OCI-LY3 (cell line): ENCODE measurements at regions not wholly inside any gene's neighbourhood (a gene's known extent, or its start where the extent isn't known, plus 50 kb on each side); places are given as distances from the start of the nearest gene placed in this dataset.

Experiments
- H2AFZ ChIP-seq: fragments of 200-600, 300-600 bp; shearing (Covaris generic); 2 replicates; pipeline ENCODE4 v1.6.0; 2014; ENCODE audit warnings: antibody characterized with exemption, low read depth, low read length
- H3K27ac ChIP-seq: fragments of 200-600, 300-600 bp; sonication (generic); 2 replicates; pipeline ENCODE4 v1.5.1; 2014; ENCODE audit warnings: mild to moderate bottlenecking, low read length, moderate library complexity, mixed read lengths
- H3K27me3 ChIP-seq: fragments of 200-600, 300-600 bp; sonication (generic); 2 replicates; pipeline ENCODE4 v1.6.1; 2014; ENCODE audit warnings: low read depth, low read length, mixed read lengths
- H3K36me3 ChIP-seq: fragments of 200-600, 300-600 bp; sonication (generic); replicated peaks from 2 replicates; pipeline ENCODE3; 2014; ENCODE audit warnings: low read depth, low read length, mixed read lengths
- H3K4me1 ChIP-seq: fragments of 300-600, 200-600 bp; sonication (generic); 2 replicates; pipeline ENCODE4 v1.6.1; 2014; ENCODE audit warnings: low read length, mixed read lengths
- H3K4me2 ChIP-seq: fragments of 200-600, 300-600 bp; sonication (generic); 2 replicates; pipeline ENCODE4 v1.6.1; 2014; ENCODE audit warnings: low read length, mixed read lengths
- H3K4me3 ChIP-seq: fragments of 300-600, 200-600 bp; sonication (generic); 2 replicates; pipeline ENCODE4 v1.5.1; 2014; ENCODE audit warnings: antibody characterized with exemption, mild to moderate bottlenecking, low read length, moderate library complexity
- H3K79me2 ChIP-seq: fragments of 300-600, 200-600 bp; shearing (Covaris generic); 2 replicates; pipeline ENCODE4 v1.6.1; 2014; ENCODE audit warnings: mild to moderate bottlenecking, low read length, mixed read lengths
- H3K9ac ChIP-seq: fragments of 300-600, 200-600 bp; shearing (Covaris generic); 2 replicates; pipeline ENCODE4 v1.6.0; 2014; ENCODE audit warnings: mild to moderate bottlenecking, low read length, moderate library complexity
- H3K9me3 ChIP-seq: fragments of 200-600, 300-600 bp; shearing (Covaris generic); 2 replicates; pipeline ENCODE4 v1.6.1; 2014; ENCODE audit warnings: low read length, mixed read lengths; ENCODE audit not compliant: insufficient read depth
- H4K20me1 ChIP-seq: fragments of 200-600, 300-600 bp; sonication (generic); 2 replicates; pipeline ENCODE4 v1.6.1; 2016; ENCODE audit warnings: low read length, mixed read lengths; ENCODE audit not compliant: insufficient read depth
- CTCF ChIP-seq: fragments of 200-600, 300-600 bp; sonication (generic); IDR thresholded peaks from 2 replicates; pipeline ENCODE4 v1.5.1; 2014; ENCODE audit warnings: antibody characterized with exemption, low read length, low read depth
- EZH2phosphoT487 ChIP-seq: fragments of 200-600 bp; shearing (Covaris generic); IDR thresholded peaks from 2 replicates; pipeline ENCODE4 v1.6.1; 2018; ENCODE audit warnings: antibody characterized with exemption, mixed run types, low read depth

GRCh38 chr4:79212311-79212710 is 113.5 kb downstream of the NAA11 start:
- no peak overlapping the region for H3K4me2 ChIP-seq
- no peaks in the 10 kb centered on the region for H3K9me3 ChIP-seq
- no peak overlapping the region for H3K9ac ChIP-seq
- no peak overlapping the region for H3K27ac ChIP-seq
- no peaks in the 10 kb centered on the region for H3K79me2 ChIP-seq
- no peak overlapping the region for H3K4me3 ChIP-seq
- H3K4me1 ChIP-seq = no peaks in the 10 kb centered on the region
- H4K20me1 ChIP-seq = no peaks in the 10 kb centered on the region
- no peaks in the 10 kb centered on the region for H3K27me3 ChIP-seq
- no peaks in the 10 kb centered on the region for H3K36me3 ChIP-seq
- no peak overlapping the region for H2AFZ ChIP-seq
- TF ChIP-seq EZH2phosphoT487 = no peak
- no peak for TF ChIP-seq CTCF

GRCh38 chr4:79211490-79211889 is 114.4 kb downstream of the NAA11 start:
- Histone ChIP-seq H4K20me1 (no peaks in the 10 kb centered on the region), H3K27ac (no peak overlapping the region), H2AFZ (no peak overlapping the region), H3K9ac (no peak overlapping the region), H3K9me3 (0 out of 2 replicates have a peak, but pooled peaks cover 3% of the 10 kb centered on the region), H3K79me2 (no peaks in the 10 kb centered on the region), H3K27me3 (no peaks in the 10 kb centered on the region), H3K4me1 (no peaks in the 10 kb centered on the region), H3K4me2 (no peak overlapping the region), H3K36me3 (no peaks in the 10 kb centered on the region), H3K4me3 (no peak overlapping the region)
- TF ChIP-seq CTCF (no peak), EZH2phosphoT487 (no peak)

GRCh38 chr4:79210636-79211049 is 115.2 kb downstream of the NAA11 start:
- H3K9ac ChIP-seq = no peak overlapping the region
- TF ChIP-seq CTCF = no peak
- TF ChIP-seq EZH2phosphoT487 = no peak
- H3K27ac ChIP-seq = no peak overlapping the region
- no peak overlapping the region for H2AFZ ChIP-seq
- H3K4me1 ChIP-seq = no peaks in the 10 kb centered on the region
- H3K4me2 ChIP-seq = no peak overlapping the region
- H3K27me3 ChIP-seq = no peaks in the 10 kb centered on the region
- H3K79me2 ChIP-seq = no peaks in the 10 kb centered on the region
- H3K36me3 ChIP-seq = no peaks in the 10 kb centered on the region
- H3K4me3 ChIP-seq = no peak overlapping the region
- no peaks in the 10 kb centered on the region for H4K20me1 ChIP-seq
- H3K9me3 ChIP-seq = 0 out of 2 replicates have a peak, but pooled peaks cover 3% of the 10 kb centered on the region

GRCh38 chr4:79209822-79210635 is 115.8 kb downstream of the NAA11 start:
- H3K9ac ChIP-seq = no peak overlapping the region
- TF ChIP-seq CTCF (no peak), EZH2phosphoT487 (no peak)
- no peaks in the 10 kb centered on the region for H3K79me2 ChIP-seq
- H3K27ac ChIP-seq = no peak overlapping the region
- H3K36me3 ChIP-seq = no peaks in the 10 kb centered on the region
- H2AFZ ChIP-seq = no peak overlapping the region
- no peaks in the 10 kb centered on the region for H4K20me1 ChIP-seq
- H3K27me3 ChIP-seq = no peaks in the 10 kb centered on the region
- H3K9me3 ChIP-seq = 0 out of 2 replicates have a peak, but pooled peaks cover 3% of the 10 kb centered on the region
- no peak overlapping the region for H3K4me2 ChIP-seq
- no peaks in the 10 kb centered on the region for H3K4me1 ChIP-seq
- H3K4me3 ChIP-seq = no peak overlapping the region
